ENCODE measurements at regions not wholly inside any gene's neighbourhood (a gene's known extent, or its start where the extent isn't known, plus 50 kb on each side); places are given as distances from the start of the nearest gene placed in this dataset.
"Not testable (repeated sequence)": the region's sequence is repeated elsewhere in the genome, so short reads cannot be mapped to it uniquely, and the experiment has no call there.

DNA sequence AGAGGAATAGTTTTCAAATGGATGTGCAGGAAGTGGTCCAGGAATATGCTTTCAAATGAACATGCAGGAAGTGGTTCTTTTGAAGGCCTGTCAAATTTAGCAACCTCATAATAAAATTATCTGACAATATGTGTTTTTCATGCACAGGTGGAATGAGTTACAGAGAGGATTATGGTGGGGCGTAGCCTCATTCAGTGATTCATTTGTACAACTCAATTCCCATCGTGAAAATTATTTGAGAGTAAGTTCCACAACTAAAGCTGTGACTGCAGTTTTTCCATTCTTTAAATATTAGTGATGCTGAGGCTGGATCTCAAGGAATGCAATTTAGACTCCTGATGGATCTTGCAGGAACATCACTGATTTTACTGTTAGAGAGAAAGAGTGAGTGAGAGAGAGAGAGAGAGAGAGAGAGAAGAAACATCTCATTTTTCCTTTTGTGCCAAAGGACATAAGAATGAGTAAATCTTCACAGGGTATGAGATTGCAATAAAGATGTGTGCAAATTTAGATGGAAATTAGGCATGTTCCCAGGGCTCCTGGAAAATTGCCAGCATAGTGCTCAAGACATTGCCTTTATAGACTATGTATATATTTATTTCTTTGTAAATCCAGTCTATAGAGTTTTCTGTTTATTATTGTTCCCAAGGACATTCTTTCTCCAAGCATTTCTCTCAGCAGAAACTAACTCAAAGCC, 394.9 kb upstream of the ZEB2 start:
- no peak for DNase-seq

DNA sequence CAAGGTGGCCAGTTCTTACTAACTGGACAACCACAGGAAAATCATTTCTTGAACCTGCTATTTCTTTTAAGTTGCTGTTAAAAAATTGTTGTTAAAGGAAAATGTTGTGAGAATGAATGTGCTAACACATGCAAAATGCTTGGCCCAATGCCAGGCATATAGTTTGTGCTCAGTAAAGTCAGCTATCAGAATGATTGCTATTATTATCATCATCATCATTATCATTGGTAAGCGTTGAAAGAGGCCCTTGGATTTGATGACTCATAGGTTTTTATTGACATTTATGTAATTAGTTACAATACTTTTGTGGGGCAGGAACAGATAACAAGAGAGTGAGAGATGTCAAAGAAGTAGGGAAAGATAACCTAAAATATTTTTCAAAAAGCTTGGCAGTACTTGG, 394.2 kb upstream of the ZEB2 start:
- DNase-seq: no peak

- no peak for DNase-seq
Observed at GRCh38 chr2:144912206-144912605, 392.3 kb upstream of the ZEB2 start.

DNA sequence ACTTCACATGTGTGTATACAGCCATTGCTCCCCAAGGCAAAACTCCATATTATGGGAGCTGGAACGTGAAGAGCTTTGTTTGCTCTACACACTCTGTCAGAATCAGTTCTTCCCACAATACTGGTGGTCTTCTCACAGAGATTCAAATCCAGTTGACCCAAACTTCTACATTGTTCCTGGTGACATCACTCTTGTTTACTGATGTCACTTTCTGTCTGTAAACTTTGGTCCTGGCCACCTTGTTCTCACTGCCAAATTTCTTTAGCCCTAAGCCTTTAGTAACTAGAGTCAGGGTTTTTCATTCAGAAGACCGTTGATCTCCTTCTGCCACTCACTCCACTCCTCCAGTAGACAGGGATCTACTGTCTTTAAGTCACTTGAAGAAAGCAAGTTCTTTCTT, 386.0 kb upstream of the ZEB2 start:
- DNase-seq: no peak

- no peak for DNase-seq
Observed at GRCh38 chr2:144904612-144905011, 384.7 kb upstream of the ZEB2 start.

- DNase-seq: not testable (repeated sequence)
Observed at GRCh38 chr2:144903045-144903444, 383.1 kb upstream of the ZEB2 start.

DNA sequence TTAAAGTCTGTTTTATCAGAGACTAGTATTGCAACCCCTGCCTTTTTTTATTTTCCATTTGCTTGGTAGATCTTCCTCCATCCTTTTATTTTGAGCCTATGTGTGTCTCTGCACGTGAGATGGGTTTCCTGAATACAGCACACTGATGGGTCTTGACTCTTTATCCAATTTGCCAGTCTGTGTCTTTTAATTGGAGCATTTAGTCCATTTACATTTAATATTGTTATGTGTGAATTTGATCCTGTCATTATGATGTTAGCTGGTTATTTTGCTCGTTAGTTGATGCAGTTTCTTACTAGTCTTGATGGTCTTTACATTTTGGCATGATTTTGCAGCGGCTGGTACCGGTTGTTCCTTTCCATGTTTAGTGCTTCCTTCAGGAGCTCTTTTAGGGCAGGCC, 381.5 kb upstream of the ZEB2 start:
- not testable (repeated sequence) for DNase-seq

GRCh38 chr2:144896341-144896740, 376.4 kb upstream of the ZEB2 start:
- no peak for DNase-seq

DNA sequence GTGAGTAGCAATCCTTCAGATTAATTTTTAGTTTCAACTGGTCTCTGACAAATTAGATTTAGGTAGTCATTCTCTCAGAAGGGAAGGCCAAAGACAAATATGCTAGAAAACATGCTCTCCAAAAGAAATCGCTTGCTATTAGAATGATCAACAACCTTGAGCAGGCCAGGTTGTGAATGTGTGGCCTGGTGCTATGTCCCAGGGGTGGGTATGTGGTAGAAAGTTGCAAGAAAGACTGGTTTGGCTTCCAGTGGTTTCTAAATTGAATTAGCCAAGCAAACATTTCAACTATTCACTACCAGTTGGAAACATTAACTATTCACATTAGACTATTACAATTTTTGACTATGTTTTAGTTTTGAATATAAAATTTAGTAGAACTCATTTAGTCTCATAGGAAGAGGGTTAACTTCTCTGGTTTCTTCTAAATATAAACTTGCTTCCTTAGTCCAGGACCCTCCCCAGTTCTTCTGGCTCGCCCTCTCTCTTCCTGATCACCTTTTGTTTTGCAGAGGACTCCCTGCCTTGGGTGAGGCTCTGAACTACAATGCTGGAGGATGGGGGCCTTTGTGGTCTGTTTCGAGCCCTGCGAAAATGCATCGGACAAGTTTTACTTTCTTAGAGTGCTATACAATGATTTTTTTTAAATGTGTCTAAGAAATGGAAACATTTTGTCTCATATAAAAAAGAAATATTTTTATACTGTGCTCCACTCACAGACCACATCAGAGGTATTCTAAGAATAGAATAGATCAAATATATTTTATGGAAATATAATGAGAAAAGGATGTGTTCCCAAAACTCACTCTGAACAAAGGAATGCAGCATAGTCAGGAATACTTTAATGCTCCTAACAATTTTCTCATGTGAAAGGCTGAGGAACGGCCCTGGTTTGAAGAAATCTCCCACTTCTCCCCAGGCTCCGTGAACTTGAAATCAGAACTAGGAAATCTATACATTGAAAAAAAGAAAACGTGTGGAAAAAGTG, 375.0 kb upstream of the ZEB2 start:
- no peak for DNase-seq

DNA sequence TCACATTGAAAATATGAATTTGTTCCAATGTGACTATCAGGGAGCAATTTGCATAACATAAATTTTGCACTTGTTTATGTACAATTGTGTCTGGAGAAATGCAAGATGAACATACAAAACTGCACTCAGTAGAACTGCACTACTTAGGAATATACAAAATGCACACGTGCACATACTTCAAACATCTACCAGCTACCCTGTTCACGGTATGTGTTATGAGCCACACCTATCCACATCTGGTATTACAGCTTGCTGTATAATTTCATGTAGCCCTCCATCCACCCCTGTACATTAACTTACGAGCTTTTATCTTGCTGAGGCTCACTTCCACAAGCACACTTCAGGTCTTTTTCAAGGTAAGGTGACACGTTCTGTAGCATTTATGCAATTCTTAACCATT, 373.5 kb upstream of the ZEB2 start:
- DNase-seq: no peak

DNA sequence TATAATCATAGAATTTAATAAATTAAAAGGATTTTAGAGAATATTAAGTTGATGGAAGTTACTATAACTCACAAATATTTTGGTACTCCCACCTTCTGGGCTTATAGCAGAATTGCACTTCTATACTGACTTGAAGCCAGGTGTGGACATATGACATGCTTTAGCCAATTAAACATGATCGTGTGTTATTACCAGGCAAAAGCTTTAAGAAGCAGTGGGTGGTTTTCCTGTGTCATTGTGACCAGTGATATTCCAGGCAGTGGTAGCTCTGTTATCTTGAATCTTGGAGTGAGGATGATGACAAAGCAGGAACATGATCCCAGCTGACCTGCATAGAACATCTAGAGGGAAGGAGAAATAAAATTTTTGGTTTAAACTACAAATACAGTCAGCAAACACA, 370.9 kb upstream of the ZEB2 start:
- peak; percentile 77 for DNase-seq

DNA sequence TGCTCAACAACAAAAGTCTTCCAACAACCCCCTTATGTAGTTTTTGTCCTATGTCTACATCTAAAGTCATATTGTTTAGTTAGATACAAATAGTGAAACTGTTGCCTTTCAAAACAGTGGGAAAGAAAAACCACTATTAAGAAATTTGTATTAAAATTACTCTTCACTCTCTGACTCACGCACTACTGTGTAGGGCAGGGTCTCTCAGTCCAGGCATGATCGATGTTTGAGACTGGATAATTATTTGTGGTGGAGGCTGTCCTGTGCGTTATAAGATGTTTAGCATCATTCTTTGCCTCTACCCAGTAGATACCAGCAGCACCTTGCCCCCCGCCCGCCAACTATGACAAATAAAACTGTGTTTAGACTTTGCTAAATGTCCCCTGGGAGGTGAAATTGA, 369.4 kb upstream of the ZEB2 start:
- DNase-seq: no peak

DNA sequence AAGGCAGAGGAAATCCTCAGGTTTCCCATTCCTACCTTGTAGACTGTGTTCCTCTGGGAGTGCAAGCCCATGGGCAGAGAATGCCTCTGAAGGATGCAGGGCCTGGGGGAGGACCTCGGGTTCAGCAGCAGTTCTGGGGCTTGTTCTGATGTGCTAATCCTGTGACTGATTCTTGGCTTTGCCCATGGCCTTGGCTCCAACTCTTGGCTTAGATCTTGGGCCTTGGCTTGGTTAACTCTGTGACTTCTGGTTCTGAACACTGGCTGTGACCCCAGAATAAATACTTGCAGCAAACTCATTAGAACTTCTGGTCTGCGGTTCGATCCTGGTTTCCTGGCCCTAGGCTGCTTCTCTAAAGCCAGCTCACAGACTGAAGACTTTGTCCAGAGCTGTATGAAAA, 366.9 kb upstream of the ZEB2 start:
- no peak for DNase-seq

- DNase-seq: no peak
Observed at GRCh38 chr2:144877893-144878292, 358.0 kb upstream of the ZEB2 start.

DNA sequence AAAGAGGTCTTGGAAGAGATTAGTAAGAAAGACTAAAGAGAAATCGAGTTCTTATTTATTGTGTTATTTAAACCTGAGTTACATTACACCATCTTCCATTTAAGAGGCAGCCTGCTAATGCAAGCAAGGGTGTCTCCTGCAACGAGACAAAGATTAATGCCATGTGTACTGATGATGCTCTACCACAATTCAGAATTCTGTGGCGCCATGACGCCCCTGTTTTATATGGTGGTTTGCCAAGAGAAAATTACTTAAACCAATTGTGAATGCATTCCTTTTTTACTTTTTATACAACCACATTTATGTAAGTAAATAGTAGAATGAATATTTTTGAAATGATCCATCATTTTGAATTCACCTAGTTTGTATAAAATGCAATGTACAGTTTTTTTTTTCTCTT, 356.1 kb upstream of the ZEB2 start:
- DNase-seq: no peak

DNA sequence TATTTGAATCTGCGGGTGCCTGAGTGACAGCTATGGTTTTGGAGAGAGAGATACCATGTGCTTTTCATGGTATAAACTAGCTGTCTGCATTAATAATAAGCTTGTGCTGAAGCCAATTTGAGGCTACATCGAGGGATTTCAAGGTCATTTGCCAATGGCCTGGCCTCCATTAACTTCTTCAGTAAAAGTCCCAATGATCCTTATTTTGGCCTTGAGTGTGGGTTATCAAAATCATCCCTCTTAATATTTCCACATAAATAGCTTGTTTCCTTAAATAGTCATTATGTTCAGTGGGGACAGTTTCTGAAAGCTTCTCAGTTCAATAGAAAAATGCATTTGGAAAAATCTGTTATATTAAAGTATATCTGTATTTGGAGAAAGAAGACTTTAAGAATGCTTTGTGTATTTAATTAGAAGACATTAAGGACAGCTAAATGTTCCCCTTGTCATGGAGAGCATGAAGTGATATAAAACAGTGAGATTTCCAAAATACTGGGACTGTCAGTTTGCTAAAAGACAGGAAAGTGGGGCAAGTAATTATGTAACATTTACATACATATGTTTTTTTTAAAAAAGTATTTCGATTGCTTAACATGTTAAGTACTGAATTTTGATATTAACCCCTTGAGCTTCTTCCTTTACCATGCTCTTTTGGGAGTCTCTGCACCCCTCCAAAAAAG, 355.5 kb upstream of the ZEB2 start:
- no peak for DNase-seq

GRCh38 chr2:144865670-144866069, 345.8 kb upstream of the ZEB2 start:
- DNase-seq: no peak

GRCh38 chr2:144859716-144860115, 339.8 kb upstream of the ZEB2 start:
- DNase-seq: no peak

DNA sequence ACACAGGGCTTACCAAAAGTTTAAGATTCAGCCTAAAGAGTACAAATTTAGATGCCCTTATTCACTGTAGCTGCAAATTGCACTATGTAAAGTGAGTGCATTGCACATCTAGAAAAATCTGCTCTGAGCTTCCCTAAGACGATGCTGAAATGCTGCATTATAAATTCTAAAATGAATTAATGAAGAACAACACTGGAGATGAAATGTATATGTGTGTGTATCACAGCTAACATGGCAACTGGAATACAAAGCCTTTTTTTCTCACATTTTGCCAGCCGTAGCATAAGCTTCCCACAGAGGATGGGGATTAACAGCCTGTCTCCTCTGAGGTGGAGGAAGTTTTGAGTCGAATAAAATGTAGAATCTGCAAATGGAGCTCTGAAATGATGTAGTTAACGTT, 338.3 kb upstream of the ZEB2 start:
- no peak for DNase-seq

- DNase-seq: no peak
Observed at GRCh38 chr2:144854596-144854995, 334.7 kb upstream of the ZEB2 start.

DNA sequence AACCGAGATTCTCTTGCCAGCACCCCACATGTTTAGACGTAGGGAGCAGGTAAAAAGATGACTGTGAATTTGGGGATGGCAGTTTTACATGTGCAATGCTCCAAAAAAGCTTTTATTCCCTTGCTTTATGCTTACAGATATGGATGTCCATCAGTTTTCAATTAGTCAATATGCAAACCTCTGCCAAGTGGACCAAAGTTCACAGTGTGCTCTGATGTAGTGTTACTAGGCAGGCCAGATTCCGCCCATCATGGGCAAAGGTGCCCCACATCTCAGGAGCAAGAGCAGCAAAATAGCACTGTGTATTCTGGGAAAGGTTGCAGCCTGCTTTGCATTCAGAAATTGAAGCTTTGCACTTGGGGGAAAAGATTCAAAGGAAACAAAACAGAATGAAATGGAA, 329.7 kb upstream of the ZEB2 start:
- DNase-seq: peak; percentile 19

- DNase-seq: peak; percentile 24
Observed at GRCh38 chr2:144848423-144848822, 328.5 kb upstream of the ZEB2 start.

- no peak for DNase-seq
Observed at GRCh38 chr2:144847347-144848080, 327.6 kb upstream of the ZEB2 start.

All from NCI-H82 (cell line).